AG04450 (cell line): ENCODE measurements at regions not wholly inside any gene's neighbourhood (a gene's known extent, or its start where the extent isn't known, plus 50 kb on each side); places are given as distances from the start of the nearest gene placed in this dataset.
"Not testable (repeated sequence)": the region's sequence is repeated elsewhere in the genome, so short reads cannot be mapped to it uniquely, and the experiment has no call there.

Source experiments
- CTCF ChIA-PET: fragments of 300-600, 350-600 bp; formaldehyde crosslinking; extraction: SDS; loops from one replicate; lab custom pipeline; 2022; ENCODE audit warnings: antibody characterized with exemption, inconsistent platforms; lab: Charles Lee
- POLR2A ChIA-PET: fragments of 350-600 bp; formaldehyde crosslinking; extraction: SDS; loops from one replicate; lab custom pipeline; 2021; ENCODE audit warnings: antibody characterized with exemption, inconsistent platforms; lab: Yijun Ruan, JAX
- DNase-seq: peaks from one replicate; pipeline ENCODE4 v3.0.0-alpha.2; 2011; ENCODE audit warnings: low read depth, low spot score
- H3K27ac ChIP-seq: one replicate; pipeline ENCODE4 v1.5.1; 2012; ENCODE audit warnings: low read depth, low read length, control low read depth
- H3K27me3 ChIP-seq: one replicate; pipeline ENCODE4 v1.6.0; 2012; ENCODE audit warnings: low read length; ENCODE audit not compliant: control insufficient read depth, insufficient read depth
- H3K4me3 ChIP-seq: 2 replicates; pipeline ENCODE4 v1.5.1; 2011; ENCODE audit warnings: mild to moderate bottlenecking, low read depth, low read length, control low read depth
- H3K9me3 ChIP-seq: 2 replicates; pipeline ENCODE4 v1.5.1; 2012; ENCODE audit warnings: low read length; ENCODE audit not compliant: control insufficient read depth, insufficient read depth
- CTCF ChIP-seq: IDR thresholded peaks from 2 replicates; pipeline ENCODE4 v1.5.1; 2011; ENCODE audit warnings: low read depth, low read length, control low read depth, inconsistent platforms

DNA sequence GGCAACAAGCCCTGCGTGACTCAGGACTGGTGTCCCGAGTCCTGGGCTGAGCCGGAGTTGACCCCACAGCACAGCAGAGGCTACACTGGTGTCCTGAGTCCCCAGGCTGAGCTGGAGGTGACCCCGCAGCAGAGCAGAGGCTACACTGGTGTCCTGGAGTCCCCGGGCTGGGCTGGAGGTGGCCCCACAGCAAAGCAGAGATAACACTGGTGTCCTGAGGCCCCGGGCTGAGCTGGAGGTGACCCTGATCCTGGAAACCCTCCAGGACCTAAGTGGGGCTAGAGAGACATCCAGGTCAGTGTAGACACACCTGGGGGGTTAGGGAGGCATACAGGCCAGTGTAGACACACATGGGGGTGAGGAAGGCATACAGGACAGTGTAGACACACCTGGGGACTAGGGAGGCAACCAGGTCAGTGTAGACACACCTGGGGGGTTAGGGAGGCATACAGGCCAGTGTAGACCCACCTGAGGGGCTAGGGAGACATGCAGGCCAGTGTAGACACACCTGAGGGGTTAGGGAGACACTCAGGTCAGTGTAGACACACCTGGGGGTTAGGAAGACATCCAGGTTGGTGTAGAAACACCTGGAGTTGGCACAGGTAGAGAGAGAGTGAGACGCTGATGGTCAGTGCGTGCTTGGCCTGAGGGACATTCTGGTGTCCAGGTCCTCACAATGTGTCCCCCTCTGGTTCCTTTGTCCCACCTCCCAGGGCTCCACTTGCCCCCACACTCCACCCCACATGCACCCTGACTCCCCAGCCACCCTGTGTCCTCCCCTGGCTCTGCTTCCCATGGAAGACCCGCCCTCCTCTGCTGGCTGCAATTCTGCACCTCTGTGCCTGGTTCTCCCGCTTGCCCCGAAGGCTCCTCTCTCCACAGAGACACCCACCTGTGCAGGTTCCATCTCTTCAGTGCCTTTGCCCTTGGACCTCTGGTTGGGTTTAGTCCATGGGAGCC is 321.6 kb upstream of the SFSWAP start:
- ChIA-PET POLR2A (no interaction called here), CTCF (no interaction called here)

DNA sequence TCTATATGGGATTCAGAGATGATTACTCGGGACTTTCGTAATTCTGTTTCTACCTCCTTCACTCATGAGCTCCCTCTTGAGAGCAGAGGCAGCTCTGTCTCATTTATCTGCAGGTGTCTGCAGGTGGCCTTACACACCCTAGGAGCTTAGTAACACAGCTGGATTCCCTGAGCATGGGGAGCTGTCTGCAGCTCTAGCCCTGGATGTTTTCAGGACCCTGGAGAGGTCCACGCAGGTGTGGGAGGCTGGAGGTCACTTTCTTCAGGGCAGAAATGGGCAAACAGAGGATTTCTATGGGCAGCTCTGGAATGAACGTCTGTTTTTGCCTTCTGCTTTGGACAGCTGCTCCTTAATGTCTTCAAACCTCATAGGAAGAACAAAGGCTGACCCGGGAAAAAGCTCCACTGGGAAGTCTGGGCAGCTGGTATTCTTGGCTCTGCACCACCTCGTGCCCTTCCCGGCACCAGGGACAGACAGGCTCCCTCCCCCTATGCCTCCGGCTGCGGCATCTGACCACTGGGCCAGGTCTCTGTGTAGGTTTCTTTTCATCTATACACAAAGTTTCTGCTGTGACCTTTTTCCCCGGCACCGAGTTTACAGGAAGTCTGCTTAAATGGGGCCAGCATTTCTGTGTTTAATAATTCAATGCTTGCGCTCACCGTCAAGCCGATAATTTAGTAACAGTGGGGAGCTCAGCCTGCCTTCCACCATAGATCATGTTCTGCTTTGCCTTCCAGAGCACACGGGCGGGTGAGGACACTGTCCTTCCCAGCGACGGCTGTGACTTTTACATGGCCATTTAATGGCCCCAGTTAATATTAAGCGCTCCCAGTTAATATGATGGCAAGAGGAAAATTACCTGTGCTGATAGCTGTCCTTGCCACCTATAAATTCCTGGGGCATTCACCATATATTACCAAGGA is 320.2 kb upstream of the SFSWAP start:
- no peak for DNase-seq
- CTCF ChIA-PET = no interaction called here
- Histone ChIP-seq H3K9me3 (peaks cover 66% of the 10 kb centered on the region), H3K4me3 (no peak overlapping the region), H3K27ac (no peak overlapping the region), H3K27me3 (no peaks in the 10 kb centered on the region)
- no peak for TF ChIP-seq CTCF
- POLR2A ChIA-PET = no interaction called here

More for the DNA sequence above, 321.6 kb upstream of the SFSWAP start:
- H3K27me3 ChIP-seq = no peaks in the 10 kb centered on the region
- no peak for DNase-seq
- no peak overlapping the region for H3K27ac ChIP-seq
- no peak overlapping the region for H3K4me3 ChIP-seq
- H3K9me3 ChIP-seq = peaks cover 74% of the 10 kb centered on the region
- TF ChIP-seq CTCF = no peak

DNA sequence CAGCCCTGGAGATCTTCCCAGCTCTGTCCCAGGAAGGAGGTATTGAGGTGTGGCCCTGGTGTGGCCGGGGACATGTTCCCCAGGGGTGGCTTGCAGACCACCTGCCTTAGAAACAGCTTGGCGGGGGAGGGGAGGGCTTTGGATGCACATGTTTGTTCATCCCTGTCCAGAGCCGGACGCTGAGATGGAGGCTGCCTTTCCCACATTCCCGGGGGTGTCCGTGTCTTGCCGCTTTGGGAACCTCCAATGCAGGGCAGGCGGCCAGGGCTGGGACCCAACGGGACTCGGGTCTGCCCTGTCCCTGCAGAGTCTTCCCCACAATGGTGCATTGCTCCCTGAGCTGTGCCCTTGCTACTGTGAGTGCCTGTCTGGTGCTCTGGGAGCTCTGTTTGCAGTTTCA is 319.5 kb upstream of the SFSWAP start:
- H3K27me3 ChIP-seq = no peaks in the 10 kb centered on the region
- no peak overlapping the region for H3K4me3 ChIP-seq
- peaks cover 59% of the 10 kb centered on the region for H3K9me3 ChIP-seq
- TF ChIP-seq CTCF = no peak
- CTCF ChIA-PET = no interaction called here
- DNase-seq = no peak
- H3K27ac ChIP-seq = no peak overlapping the region
- POLR2A ChIA-PET = no interaction called here

DNA sequence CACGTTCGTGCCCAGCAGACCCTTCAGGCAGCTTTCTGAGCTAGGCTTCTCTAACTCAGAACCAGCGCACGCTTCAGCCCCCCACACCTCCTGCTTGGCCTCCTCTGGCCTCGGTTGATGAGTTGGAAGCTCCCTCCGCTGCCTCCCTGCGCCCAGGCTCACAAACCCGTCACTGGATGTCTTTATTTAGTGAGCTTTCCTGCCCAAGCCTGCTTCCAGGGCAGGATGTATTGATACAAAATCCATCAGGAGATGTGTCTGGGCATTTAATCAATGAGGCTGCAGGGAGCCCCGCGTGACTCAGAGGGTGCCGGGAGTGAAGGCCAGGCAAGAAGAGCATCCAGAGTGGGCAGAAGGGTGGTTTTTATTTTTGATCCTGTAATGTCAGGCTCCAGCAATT is 316.1 kb upstream of the SFSWAP start:
- H3K4me3 ChIP-seq, H3K27me3 ChIP-seq, CTCF ChIA-PET, DNase-seq, POLR2A ChIA-PET, H3K27ac ChIP-seq: not testable (repeated sequence)
- H3K9me3 ChIP-seq = peaks cover 39% of the 10 kb centered on the region

- peaks cover 34% of the 10 kb centered on the region for H3K9me3 ChIP-seq
- POLR2A ChIA-PET, H3K4me3 ChIP-seq, H3K27ac ChIP-seq, CTCF ChIA-PET, H3K27me3 ChIP-seq, DNase-seq: not testable (repeated sequence)
Observed at GRCh38 chr12:131395209-131395684, 315.6 kb upstream of the SFSWAP start.
